SK-N-SH (cell line): ENCODE measurements at regions not wholly inside any gene's neighbourhood (a gene's known extent, or its start where the extent isn't known, plus 50 kb on each side); places are given as distances from the start of the nearest gene placed in this dataset.

Experiments
- CHD2 ChIP-seq: fragments of 150-350 bp; IDR thresholded peaks from 2 replicates; pipeline ENCODE4 v1.6.1; 2018; ENCODE audit warnings: low read length; ENCODE audit not compliant: partially characterized antibody
- EP300 ChIP-seq, 2 experiments: IDR thresholded peaks; 2 replicates each; pipeline versions ENCODE4 v1.4.0 to v1.6.1; 2012; ENCODE audit warnings: borderline replicate concordance in 1 of 2, low read depth in 1 of 2, low read length in 1 of 2
- FOXJ3 ChIP-seq: sonication (generic); formaldehyde crosslinking; IDR thresholded peaks from 2 replicates; pipeline ENCODE4 v1.5.1; 2020; ENCODE audit warnings: mild to moderate bottlenecking, missing genetic modification reagents
- MXI1 ChIP-seq: IDR thresholded peaks from 2 replicates; pipeline ENCODE4 v1.6.1; 2012; ENCODE audit warnings: mild to moderate bottlenecking, low read depth, low read length, improper control_type of control experiment
- POLR2AphosphoS5 ChIP-seq: IDR thresholded peaks from 2 replicates; pipeline ENCODE4 v1.6.1; 2012; ENCODE audit warnings: low read depth, low read length
- REST ChIP-seq: IDR thresholded peaks from 2 replicates; pipeline ENCODE4 v1.6.1; 2012; ENCODE audit warnings: mild to moderate bottlenecking, low read depth, low read length, moderate library complexity
- RFX5 ChIP-seq: IDR thresholded peaks from 2 replicates; pipeline ENCODE4 v1.6.1; 2012; ENCODE audit warnings: mild to moderate bottlenecking, improper control_type of control experiment, low read length
- YY1 ChIP-seq: IDR thresholded peaks from 2 replicates; pipeline ENCODE4 v1.4.0; 2012; ENCODE audit warnings: low read depth, mild to moderate bottlenecking
- TF ChIP-seq, protein P1 (sequence below): IDR thresholded peaks from 2 replicates; pipeline ENCODE4 v1.4.0; 2012; ENCODE audit warnings: low read depth, borderline replicate concordance
- TF ChIP-seq, protein P2 (sequence below): fragments of 200-600 bp; sonication (generic); IDR thresholded peaks from 2 replicates; pipeline ENCODE4 v1.6.1; 2017; ENCODE audit warnings: antibody characterized with exemption, mild to moderate bottlenecking, moderate library complexity
- TF ChIP-seq, protein P3 (sequence below): fragments of 150-350 bp; IDR thresholded peaks from 2 replicates; pipeline ENCODE4 v1.6.1; 2017; ENCODE audit warnings: antibody characterized with exemption, low read length, low read depth, borderline replicate concordance
- TF ChIP-seq, protein P4 (sequence below): IDR thresholded peaks from 2 replicates; pipeline ENCODE4 v1.4.0; 2012; ENCODE audit warnings: low read depth

- TF ChIP-seq, protein P1, sequence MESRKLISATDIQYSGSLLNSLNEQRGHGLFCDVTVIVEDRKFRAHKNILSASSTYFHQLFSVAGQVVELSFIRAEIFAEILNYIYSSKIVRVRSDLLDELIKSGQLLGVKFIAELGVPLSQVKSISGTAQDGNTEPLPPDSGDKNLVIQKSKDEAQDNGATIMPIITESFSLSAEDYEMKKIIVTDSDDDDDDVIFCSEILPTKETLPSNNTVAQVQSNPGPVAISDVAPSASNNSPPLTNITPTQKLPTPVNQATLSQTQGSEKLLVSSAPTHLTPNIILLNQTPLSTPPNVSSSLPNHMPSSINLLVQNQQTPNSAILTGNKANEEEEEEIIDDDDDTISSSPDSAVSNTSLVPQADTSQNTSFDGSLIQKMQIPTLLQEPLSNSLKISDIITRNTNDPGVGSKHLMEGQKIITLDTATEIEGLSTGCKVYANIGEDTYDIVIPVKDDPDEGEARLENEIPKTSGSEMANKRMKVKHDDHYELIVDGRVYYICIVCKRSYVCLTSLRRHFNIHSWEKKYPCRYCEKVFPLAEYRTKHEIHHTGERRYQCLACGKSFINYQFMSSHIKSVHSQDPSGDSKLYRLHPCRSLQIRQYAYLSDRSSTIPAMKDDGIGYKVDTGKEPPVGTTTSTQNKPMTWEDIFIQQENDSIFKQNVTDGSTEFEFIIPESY = no peak
- TF ChIP-seq CHD2 = no peak
- TF ChIP-seq, protein P2, sequence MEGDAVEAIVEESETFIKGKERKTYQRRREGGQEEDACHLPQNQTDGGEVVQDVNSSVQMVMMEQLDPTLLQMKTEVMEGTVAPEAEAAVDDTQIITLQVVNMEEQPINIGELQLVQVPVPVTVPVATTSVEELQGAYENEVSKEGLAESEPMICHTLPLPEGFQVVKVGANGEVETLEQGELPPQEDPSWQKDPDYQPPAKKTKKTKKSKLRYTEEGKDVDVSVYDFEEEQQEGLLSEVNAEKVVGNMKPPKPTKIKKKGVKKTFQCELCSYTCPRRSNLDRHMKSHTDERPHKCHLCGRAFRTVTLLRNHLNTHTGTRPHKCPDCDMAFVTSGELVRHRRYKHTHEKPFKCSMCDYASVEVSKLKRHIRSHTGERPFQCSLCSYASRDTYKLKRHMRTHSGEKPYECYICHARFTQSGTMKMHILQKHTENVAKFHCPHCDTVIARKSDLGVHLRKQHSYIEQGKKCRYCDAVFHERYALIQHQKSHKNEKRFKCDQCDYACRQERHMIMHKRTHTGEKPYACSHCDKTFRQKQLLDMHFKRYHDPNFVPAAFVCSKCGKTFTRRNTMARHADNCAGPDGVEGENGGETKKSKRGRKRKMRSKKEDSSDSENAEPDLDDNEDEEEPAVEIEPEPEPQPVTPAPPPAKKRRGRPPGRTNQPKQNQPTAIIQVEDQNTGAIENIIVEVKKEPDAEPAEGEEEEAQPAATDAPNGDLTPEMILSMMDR = no peak
- TF ChIP-seq, protein P3, sequence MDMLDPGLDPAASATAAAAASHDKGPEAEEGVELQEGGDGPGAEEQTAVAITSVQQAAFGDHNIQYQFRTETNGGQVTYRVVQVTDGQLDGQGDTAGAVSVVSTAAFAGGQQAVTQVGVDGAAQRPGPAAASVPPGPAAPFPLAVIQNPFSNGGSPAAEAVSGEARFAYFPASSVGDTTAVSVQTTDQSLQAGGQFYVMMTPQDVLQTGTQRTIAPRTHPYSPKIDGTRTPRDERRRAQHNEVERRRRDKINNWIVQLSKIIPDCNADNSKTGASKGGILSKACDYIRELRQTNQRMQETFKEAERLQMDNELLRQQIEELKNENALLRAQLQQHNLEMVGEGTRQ = no peak
- no peak for TF ChIP-seq REST
- TF ChIP-seq POLR2AphosphoS5 = no peak
- no peak for TF ChIP-seq EP300 (IDR thresholded peaks at IDR 0.05; ENCODE audit: borderline replicate concordance in 1 of 2, low read depth in 1 of 2, low read length in 1 of 2)
- no peak for TF ChIP-seq MXI1
- TF ChIP-seq FOXJ3 (CRISPR knock-in tag) = no peak
- TF ChIP-seq, protein P4, sequence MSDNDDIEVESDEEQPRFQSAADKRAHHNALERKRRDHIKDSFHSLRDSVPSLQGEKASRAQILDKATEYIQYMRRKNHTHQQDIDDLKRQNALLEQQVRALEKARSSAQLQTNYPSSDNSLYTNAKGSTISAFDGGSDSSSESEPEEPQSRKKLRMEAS = no peak
- TF ChIP-seq RFX5 = no peak
- TF ChIP-seq YY1 = no peak
Measured at GRCh38 chr17:37856245-37856644, 68.0 kb upstream of the TBC1D3K start.
